ENCODE measurements at regions not wholly inside any gene's neighbourhood (a gene's known extent, or its start where the extent isn't known, plus 50 kb on each side); places are given as distances from the start of the nearest gene placed in this dataset.

DNA sequence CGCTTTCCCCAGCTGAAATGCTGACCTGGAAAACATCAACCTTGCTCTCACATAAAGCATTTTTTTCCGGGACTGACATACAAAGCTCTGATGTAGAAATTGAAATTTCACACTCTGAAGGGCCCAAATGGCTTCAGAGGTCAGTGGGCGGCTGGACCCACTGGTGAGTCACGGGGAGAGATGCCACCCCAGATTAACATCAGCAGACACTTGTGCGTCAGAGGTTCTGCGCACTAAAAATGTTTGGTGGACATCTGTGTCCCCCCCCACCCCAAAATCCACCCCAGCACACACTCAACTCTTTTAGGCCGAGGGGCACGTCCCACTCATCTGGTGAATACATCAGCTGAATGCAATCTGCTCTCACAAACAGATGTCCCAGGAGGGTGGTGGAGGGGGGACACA, 208.9 kb downstream of the ASB1 start:
- DNase-seq (ENCODE audit: low spot score), result no peak

GRCh38 chr2:238636269-238637073, 209.7 kb downstream of the ASB1 start:
- no peak for DNase-seq (ENCODE audit: low spot score)

DNA sequence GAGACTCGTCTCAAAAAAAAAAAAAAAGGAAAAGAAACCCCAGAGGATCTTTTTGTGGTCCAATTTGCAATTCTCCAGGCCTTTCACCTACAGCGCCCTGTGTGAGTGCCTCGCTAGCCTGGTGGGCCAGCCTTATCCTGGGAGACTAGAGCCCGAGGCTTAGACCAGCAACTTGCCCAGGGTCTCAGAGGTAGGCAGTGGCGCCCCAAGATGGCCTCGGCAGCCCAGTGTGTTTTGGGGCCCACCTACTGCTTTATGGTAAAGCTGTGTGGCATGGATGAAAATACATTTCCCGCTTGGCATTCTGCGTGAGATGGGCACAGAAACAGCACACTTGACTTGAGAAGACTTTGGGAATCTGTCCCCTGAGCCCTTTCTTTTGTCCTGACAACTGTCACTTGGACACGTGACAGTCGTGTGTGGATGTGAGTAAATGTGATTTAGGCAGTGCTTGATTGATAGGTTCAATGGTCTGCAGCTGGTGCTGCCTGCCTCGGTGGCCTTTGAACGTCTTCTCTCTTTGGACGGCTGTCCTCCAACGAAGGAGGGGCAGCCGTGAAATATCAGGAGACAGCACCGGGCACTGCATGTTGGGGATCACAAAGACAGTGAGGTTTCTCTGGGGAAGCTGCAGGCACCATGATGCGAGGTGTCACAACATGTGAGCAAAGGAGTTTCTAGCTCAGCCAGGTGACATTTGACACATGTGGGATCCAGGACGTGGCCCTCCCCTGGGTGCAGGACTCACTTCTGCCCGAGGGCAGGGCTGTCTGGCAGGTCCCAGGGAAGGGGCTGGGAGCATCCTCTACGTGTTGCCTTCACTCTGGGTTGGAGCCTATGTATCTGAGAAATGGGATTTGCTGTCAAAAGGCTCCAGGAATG, 209.5 kb upstream of the TWIST2 start:
- DNase-seq (ENCODE audit: low spot score), result no peak

- no peak for DNase-seq (ENCODE audit: low spot score)
Observed at GRCh38 chr2:238638982-238639628, 208.8 kb upstream of the TWIST2 start.

GRCh38 chr2:238640486-238640885, 207.4 kb upstream of the TWIST2 start:
- DNase-seq (ENCODE audit: low spot score), result no peak

DNA sequence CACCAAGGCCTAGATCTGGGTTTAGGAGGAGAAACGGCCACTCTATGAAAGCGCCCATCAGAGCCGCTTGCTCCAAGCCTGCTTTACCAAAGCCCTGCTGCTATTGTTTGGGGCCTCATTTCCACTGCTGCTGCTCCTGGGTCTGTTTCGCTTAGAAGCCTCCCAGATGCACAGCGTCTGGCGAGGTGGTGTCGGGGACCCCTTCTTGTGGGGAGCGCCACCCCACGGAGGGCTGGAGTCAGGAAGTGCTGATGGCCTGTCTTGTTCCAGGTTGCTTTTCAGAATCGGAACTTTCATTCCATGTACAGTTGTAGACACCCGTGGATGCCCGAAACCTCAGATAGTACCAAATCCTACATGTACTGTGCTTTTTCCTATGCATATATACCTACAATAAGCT, 204.9 kb upstream of the TWIST2 start:
- no peak for DNase-seq (ENCODE audit: low spot score)

- DNase-seq (ENCODE audit: low spot score), result no peak
Observed at GRCh38 chr2:238643400-238643907, 204.4 kb upstream of the TWIST2 start.

DNA sequence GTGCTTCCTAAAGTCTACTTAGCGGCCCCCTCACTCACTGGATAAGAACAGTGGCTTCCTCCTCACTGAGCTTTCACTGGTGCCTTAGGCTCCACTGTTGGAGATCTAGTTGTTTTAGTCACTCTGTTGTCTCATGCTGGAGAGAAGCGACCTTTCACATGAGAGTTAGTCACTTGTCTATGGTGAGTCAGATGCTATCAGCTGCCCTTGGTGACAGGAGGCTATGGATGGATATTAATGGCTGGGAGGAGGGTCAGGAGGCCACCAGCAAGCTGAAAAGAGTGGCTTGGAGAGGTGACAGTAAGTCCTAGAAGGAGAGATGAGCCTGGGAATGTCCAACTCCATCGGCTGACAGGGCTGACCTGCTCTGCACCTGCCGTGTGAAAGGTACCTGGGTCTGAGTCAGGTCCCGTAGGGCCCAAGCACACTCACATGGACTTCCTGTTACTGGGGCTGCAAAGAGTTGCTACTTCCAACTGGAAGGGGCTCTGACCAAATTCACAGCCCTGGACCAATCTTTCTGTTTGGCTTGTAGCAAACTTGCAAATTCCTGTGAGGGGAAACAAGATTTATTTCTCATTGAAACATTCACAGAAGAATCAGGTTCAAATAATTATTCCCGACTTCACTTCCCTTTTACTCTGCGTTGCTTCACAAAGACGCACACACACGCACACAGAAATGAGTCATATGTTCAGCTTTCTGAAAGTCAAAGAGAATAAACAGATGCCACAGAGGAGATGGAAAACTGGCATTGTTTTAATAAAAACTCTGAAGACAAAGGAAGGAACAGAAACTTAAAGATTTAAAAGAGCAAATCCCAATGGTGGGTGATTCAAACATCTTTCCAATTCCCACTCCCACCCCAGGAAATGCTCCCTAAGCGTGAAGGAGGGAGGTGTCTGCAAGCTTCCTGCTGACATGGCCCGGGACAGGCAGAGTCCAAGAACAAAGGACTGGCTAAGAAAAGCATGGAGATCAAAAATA, 203.5 kb upstream of the TWIST2 start:
- DNase-seq (ENCODE audit: low spot score), result peak; percentile 69

DNA sequence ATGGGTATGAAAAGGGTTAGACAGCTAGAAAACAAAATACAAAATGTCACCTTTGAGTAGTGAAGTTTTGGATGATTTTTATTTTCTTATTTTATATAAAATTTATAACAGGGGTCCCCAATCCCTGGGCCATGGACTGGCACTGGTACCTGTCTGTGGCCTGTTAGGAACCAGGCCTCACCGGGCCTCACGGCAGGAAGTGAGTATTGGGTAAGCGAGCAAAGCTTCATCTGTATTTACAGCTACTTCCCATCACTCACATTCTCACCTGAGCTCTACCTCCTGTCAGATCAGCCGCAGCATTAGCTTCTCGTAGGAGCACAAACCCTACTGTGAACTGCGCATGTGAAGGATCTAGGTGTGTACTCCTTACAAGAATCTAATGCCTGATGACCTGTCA, 202.8 kb upstream of the TWIST2 start:
- no peak for DNase-seq (ENCODE audit: low spot score)

- no peak for DNase-seq (ENCODE audit: low spot score)
Observed at GRCh38 chr2:238645716-238646115, 202.2 kb upstream of the TWIST2 start.

GRCh38 chr2:238646281-238646680, 201.6 kb upstream of the TWIST2 start:
- no peak for DNase-seq (ENCODE audit: low spot score)

DNA sequence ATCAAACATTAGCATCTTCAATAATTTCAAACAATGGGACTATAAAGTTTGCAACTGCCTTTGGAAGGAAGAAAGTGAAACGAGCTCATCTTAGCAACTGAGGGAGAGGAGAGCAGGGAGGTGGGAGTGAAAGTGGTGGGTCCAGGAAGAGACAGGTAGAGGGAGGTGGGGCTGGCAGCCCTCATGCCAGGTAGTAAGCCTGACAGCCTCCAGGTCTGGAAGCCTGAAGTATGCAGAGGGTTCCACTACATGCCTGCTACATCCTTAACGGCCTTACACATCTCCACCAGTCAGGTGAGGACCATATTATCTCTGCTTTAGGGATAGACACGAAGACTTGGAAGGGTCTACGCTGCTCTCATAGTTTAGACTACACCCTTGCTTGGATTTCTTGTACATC, 201.1 kb upstream of the TWIST2 start:
- DNase-seq (ENCODE audit: low spot score), result no peak

- DNase-seq (ENCODE audit: low spot score), result no peak
Observed at GRCh38 chr2:238649123-238649522, 198.8 kb upstream of the TWIST2 start.

- no peak for DNase-seq (ENCODE audit: low spot score)
Observed at GRCh38 chr2:238649936-238650518, 197.9 kb upstream of the TWIST2 start.

DNA sequence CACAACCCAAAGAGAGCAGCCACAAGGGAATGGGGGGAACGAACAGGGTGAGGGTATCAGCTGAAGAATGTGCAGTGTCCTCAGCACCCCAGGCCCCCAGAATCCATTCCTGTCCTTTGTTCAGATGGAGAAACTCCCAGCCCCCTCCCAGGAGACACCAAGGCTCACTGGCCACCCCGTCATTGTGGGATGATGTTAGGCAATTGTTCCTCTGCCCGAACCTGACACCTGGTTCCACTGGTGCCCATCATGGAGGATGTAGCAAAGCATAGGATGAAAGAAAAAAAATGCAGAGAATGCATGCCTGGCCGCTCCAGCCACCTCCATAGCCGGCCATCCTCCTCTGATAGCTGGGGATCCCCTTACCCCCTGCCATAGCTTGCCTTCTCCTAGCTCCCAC, 197.3 kb upstream of the TWIST2 start:
- no peak for DNase-seq (ENCODE audit: low spot score)

GRCh38 chr2:238651306-238652052, 196.4 kb upstream of the TWIST2 start:
- no peak for DNase-seq (ENCODE audit: low spot score)

- no peak for DNase-seq (ENCODE audit: low spot score)
Observed at GRCh38 chr2:238652053-238652770, 195.7 kb upstream of the TWIST2 start.

DNA sequence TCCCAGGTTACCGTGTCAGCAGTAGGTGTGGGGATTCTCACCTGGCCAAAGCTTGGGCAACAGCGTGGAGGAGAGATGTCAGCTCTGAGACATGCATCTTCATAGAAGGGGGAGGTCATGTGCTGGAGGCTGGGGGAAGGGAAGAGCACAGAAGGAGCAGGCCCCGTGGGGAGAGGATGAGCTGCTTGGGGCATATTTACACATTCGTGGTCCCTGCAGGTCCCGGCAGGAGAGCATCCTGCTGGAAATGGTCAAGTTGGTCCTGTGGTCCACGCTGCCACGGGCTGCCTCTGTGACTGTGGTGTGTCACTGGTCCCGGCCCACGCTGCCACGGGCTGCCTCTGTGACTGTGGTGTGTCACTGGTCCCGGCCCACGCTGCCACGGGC, 195.1 kb upstream of the TWIST2 start:
- DNase-seq (ENCODE audit: low spot score), result no peak

GRCh38 chr2:238653431-238654109, 194.3 kb upstream of the TWIST2 start:
- DNase-seq (ENCODE audit: low spot score), result no peak

Measured in umbilical cord (tissue), 1 donor.